ENCODE measurements at regions not wholly inside any gene's neighbourhood (a gene's known extent, or its start where the extent isn't known, plus 50 kb on each side); places are given as distances from the start of the nearest gene placed in this dataset.
"Not testable (repeated sequence)": the region's sequence is repeated elsewhere in the genome, so short reads cannot be mapped to it uniquely, and the experiment has no call there.

- ATAC-seq (no peak), DNase-seq (no peak)
- intact Hi-C loops (cut with DNase I, micrococcal nuclease): no loop called here
Observed at GRCh38 chr3:163707659-163708058, 1370.6 kb downstream of the SI start.

GRCh38 chr3:163698221-163698620, 1380.1 kb downstream of the SI start:
- DNase-seq; ATAC-seq; intact Hi-C loops (cut with DNase I, micrococcal nuclease): not testable (repeated sequence)

GRCh38 chr3:163692494-163692893, 1385.8 kb downstream of the SI start:
- DNase-seq (no peak), ATAC-seq (no peak)
- intact Hi-C loops (cut with DNase I, micrococcal nuclease): no loop called here

- DNase-seq (no peak), ATAC-seq (no peak)
- intact Hi-C loops (cut with DNase I, micrococcal nuclease): no loop called here
Observed at GRCh38 chr3:163684651-163685050, 1393.6 kb downstream of the SI start.

GRCh38 chr3:163672954-163673353, 1405.3 kb downstream of the SI start:
- ATAC-seq: no peak
- intact Hi-C loops (cut with DNase I, micrococcal nuclease): no loop called here
- DNase-seq: no peak

- ATAC-seq (no peak), DNase-seq (no peak)
- intact Hi-C loops (cut with DNase I, micrococcal nuclease): no loop called here
Observed at GRCh38 chr3:163671201-163671600, 1407.1 kb downstream of the SI start.

- intact Hi-C loops (cut with DNase I, micrococcal nuclease): no loop called here
- ATAC-seq: no peak
- no peak for DNase-seq
Observed at GRCh38 chr3:163664466-163664865, 1413.8 kb downstream of the SI start.

- ATAC-seq (no peak), DNase-seq (no peak)
Observed at GRCh38 chr3:163657088-163657487, 1421.2 kb downstream of the SI start.

GRCh38 chr3:163655021-163655420, 1423.3 kb downstream of the SI start:
- intact Hi-C loops (cut with DNase I, micrococcal nuclease): no loop called here
- DNase-seq (no peak), ATAC-seq (no peak)

More at GRCh38 chr3:163657088-163657487, 1421.2 kb downstream of the SI start:
- intact Hi-C loops (cut with DNase I, micrococcal nuclease): no loop called here

- DNase-seq (no peak), ATAC-seq (no peak)
- intact Hi-C loops (cut with DNase I, micrococcal nuclease): no loop called here
Observed at GRCh38 chr3:163644172-163644571, 1434.1 kb downstream of the SI start.

- no peak for DNase-seq
- ATAC-seq: no peak
- intact Hi-C loops (cut with DNase I, micrococcal nuclease): no loop called here
Observed at GRCh38 chr3:163632722-163633121, 1445.6 kb downstream of the SI start.

- intact Hi-C loops (cut with DNase I, micrococcal nuclease): no loop called here
- ATAC-seq (no peak), DNase-seq (no peak)
Observed at GRCh38 chr3:163626753-163627152, 1451.5 kb downstream of the SI start.

GRCh38 chr3:163622384-163622783, 1455.9 kb downstream of the SI start:
- intact Hi-C loops (cut with DNase I, micrococcal nuclease): no loop called here

GRCh38 chr3:163614886-163615285, 1463.4 kb downstream of the SI start:
- intact Hi-C loops (cut with DNase I, micrococcal nuclease): no loop called here
- no peak for DNase-seq
- ATAC-seq: no peak

More at GRCh38 chr3:163622384-163622783, 1455.9 kb downstream of the SI start:
- no peak for DNase-seq
- no peak for ATAC-seq

- no peak for DNase-seq
- intact Hi-C loops (cut with DNase I, micrococcal nuclease): no loop called here
- ATAC-seq: no peak
Observed at GRCh38 chr3:163605915-163606314, 1472.4 kb downstream of the SI start.

GRCh38 chr3:163601426-163601825, 1476.9 kb downstream of the SI start:
- ATAC-seq (no peak), DNase-seq (no peak)
- intact Hi-C loops (cut with DNase I, micrococcal nuclease): no loop called here

- ATAC-seq (no peak), DNase-seq (no peak)
- intact Hi-C loops (cut with DNase I, micrococcal nuclease): no loop called here
Observed at GRCh38 chr3:163587342-163587741, 1491.0 kb downstream of the SI start.

- ATAC-seq: no peak
- intact Hi-C loops (cut with DNase I, micrococcal nuclease): no loop called here
Observed at GRCh38 chr3:163582967-163583366, 1495.3 kb downstream of the SI start.

GRCh38 chr3:163577271-163577670, 1501.0 kb downstream of the SI start:
- ATAC-seq (no peak), DNase-seq (no peak)
- intact Hi-C loops (cut with DNase I, micrococcal nuclease): no loop called here

More at GRCh38 chr3:163582967-163583366, 1495.3 kb downstream of the SI start:
- no peak for DNase-seq

- intact Hi-C loops (cut with DNase I, micrococcal nuclease): no loop called here
- DNase-seq (no peak), ATAC-seq (no peak)
Observed at GRCh38 chr3:163576314-163576713, 1502.0 kb downstream of the SI start.

- no peak for ATAC-seq
- intact Hi-C loops (cut with DNase I, micrococcal nuclease): no loop called here
Observed at GRCh38 chr3:163573324-163573723, 1505.0 kb downstream of the SI start.

GRCh38 chr3:163572856-163573255, 1505.4 kb downstream of the SI start:
- intact Hi-C loops (cut with DNase I, micrococcal nuclease): no loop called here
- no peak for DNase-seq
- no peak for ATAC-seq

More at GRCh38 chr3:163573324-163573723, 1505.0 kb downstream of the SI start:
- no peak for DNase-seq
